Epithelial cell of esophagus (primary cell): ENCODE measurements at regions not wholly inside any gene's neighbourhood (a gene's known extent, or its start where the extent isn't known, plus 50 kb on each side); places are given as distances from the start of the nearest gene placed in this dataset.

Source experiments
- DNase-seq: peaks from one replicate; pipeline ENCODE4 v3.0.0; 2010; ENCODE audit warnings: low read depth
- H3K4me3 ChIP-seq: 2 replicates; pipeline ENCODE4 v1.5.1; 2011; ENCODE audit warnings: mild to moderate bottlenecking, low read length, control low read depth
- TF ChIP-seq, protein P1 (sequence below): IDR thresholded peaks from 2 replicates; pipeline ENCODE4 v1.5.1; 2011; ENCODE audit warnings: low read depth, mild to moderate bottlenecking, low read length, control low read depth, inconsistent platforms; ENCODE audit not compliant: insufficient read depth; ENCODE audit errors: missing control alignments

DNA sequence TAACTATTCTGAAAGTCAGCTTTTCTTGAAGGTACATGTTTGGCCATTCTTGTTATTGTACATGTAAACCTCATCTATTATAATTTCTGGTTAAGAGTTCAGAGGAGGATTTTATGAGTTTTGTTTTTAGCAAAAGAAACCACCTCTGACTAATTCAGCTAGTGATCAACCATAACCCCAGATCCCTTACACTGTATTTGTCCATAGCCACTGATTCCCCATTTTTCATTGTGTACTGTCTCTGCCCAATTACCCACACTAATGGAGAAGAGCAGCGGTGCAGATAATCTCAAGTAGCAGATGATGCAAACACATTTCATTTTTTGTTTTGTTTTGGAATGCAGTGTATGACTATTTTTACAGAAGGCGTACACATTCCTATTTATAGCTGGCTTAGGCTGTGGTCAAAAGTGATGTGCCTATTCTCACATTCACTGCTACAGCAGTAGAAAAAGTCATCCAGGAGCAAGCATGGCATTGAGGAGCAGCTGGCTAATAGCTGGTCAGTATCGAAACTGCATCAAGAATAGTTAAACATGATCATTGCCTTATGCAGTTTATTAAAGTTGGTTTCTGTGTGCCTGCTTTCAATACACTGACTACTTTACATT lies 988.3 kb downstream of the DTWD2 start:
- no peak for DNase-seq
- H3K4me3 ChIP-seq, result no peak overlapping the region
- TF ChIP-seq, protein P1, sequence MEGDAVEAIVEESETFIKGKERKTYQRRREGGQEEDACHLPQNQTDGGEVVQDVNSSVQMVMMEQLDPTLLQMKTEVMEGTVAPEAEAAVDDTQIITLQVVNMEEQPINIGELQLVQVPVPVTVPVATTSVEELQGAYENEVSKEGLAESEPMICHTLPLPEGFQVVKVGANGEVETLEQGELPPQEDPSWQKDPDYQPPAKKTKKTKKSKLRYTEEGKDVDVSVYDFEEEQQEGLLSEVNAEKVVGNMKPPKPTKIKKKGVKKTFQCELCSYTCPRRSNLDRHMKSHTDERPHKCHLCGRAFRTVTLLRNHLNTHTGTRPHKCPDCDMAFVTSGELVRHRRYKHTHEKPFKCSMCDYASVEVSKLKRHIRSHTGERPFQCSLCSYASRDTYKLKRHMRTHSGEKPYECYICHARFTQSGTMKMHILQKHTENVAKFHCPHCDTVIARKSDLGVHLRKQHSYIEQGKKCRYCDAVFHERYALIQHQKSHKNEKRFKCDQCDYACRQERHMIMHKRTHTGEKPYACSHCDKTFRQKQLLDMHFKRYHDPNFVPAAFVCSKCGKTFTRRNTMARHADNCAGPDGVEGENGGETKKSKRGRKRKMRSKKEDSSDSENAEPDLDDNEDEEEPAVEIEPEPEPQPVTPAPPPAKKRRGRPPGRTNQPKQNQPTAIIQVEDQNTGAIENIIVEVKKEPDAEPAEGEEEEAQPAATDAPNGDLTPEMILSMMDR, result no peak

DNA sequence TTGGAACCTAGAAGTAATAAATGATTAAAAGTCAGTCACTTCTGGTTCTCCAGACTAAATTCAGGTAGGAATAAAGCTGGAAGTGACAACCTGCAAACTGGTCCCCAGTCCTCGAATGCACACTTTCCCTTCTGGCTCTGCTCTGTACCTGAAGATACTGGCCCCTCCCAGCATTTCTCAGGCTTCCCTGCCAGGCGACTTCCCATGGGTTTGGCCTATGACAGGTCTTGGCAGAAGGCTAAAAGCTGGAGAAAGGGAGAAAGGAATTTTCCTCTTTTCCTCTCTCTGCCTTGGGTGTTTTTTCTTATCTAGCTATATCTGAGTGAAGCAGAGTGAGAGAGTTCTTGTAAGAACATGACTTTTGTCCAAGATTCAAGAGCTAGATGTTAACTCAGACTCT lies 1005.7 kb downstream of the DTWD2 start:
- DNase-seq, result no peak
- no peak overlapping the region for H3K4me3 ChIP-seq
- TF ChIP-seq, protein P1, result no peak

DNA sequence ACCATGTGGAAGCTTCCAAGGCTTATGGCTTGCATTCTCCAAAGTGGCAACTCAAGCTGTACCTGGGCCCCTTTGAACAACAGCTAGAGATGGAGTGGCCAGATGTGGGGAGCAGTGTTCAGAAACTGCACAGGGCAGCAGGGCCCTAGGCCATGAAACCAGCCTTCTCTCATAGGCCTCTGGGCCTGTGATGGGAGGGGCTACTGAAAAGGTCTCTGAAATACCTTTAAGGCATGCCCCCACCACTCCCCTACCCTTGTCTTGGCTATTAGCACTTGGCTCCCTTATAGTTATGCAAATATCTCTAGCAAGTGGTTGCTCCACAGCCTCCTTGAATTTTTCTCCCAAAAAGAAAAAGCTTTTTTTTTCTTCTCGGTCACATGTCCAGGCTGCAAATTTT lies 1014.6 kb downstream of the DTWD2 start:
- DNase-seq, result no peak
- no peak overlapping the region for H3K4me3 ChIP-seq
- TF ChIP-seq, protein P1, result no peak

DNA sequence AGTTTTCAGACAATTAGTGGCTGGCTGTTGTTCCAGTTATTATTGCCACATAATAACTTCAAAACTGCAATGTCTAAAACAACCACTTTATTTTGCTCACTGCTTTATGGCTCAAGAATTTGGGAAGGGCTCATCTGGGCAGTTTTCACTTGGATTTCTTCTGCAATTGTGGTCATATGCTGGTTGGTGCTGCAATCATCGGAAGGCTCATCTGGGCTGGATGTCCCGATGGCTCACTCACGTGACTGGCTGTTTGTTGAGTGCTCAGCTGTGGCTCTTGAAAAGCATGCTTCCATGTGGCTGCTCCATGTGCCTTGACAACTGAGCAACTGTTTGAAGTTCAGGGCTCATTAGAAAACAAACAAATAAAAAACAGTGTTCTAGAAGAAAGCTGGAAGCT lies 1032.5 kb downstream of the DTWD2 start:
- TF ChIP-seq, protein P1, result no peak
- no peak for DNase-seq
- no peak overlapping the region for H3K4me3 ChIP-seq

DNA sequence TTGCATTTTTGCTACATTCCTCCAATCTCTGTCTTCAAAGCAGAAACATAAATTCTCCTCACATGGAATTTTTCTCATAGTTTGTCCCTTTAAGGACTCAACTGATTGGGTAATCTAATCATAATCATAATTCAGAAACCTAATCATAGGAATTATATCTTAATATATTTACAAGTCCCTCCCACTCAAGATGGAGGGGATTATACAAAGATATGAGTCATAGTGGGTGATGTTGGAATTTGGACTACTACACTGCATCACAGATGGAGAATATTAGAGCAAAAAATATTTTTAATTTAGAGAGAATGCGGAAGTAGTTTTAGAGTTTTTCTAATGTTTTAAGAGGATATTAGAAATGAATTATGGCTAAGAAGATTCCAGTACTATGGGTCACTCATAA lies 1034.0 kb downstream of the DTWD2 start:
- no peak for DNase-seq
- TF ChIP-seq, protein P1, result no peak
- H3K4me3 ChIP-seq, result no peak overlapping the region

DNA sequence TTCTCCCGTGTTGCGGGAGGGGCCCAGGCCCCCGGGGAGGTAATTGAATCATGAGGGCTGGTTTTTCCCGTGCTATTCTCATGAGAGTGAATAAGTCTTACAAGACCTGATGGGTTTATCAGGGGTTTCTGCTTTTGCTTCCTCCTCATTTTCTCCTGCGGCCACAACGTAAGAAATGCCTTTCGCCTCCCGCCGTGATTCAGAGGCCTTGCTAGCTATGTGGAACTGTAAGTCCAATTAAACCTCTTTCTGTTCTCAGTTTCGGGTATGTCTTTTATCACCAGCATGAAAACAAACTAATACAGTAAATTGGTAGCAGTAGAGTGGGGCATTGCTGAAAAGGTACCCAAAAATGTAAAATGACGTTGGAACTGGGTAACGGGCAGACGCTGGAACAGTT lies 1035.1 kb downstream of the DTWD2 start:
- no peak overlapping the region for H3K4me3 ChIP-seq
- TF ChIP-seq, protein P1, result no peak
- no peak for DNase-seq

DNA sequence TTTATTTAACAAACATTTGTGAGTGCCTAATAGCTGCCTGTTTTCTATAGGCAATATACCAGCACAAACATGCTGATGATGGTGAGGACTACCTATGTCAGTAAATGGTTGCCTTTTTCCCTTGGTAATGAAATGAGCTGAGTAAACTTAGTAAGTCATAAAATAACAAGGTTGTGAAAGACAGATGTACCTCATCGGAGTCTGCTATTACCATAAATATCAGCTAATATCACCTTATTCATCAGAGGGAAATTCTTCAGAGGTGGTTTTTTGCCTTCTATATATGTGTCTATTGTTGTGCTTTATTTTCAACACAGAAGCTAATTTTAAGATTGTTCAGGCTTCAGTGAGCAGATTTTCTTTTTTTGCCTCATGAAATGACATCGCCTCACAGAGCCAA lies 1040.5 kb downstream of the DTWD2 start:
- no peak for DNase-seq
- H3K4me3 ChIP-seq, result no peak overlapping the region
- TF ChIP-seq, protein P1, result no peak
